ENCODE measurements at regions not wholly inside any gene's neighbourhood (a gene's known extent, or its start where the extent isn't known, plus 50 kb on each side); places are given as distances from the start of the nearest gene placed in this dataset.

GRCh38 chr2:111663471-111664274 lies 220.3 kb downstream of the ANAPC1 start:
- no peak for TF ChIP-seq CTCF (conservative IDR thresholded peaks at IDR 0.05 in 1 of 2, IDR thresholded peaks at IDR 0.05 in 1 of 2; ENCODE audit: extremely low read depth in 1 of 2, insufficient read depth in 1 of 2, low read depth in 1 of 2, low read length in 2 of 2)
- no peak for TF ChIP-seq EZH2 (IDR thresholded peaks at IDR 0.05; ENCODE audit: borderline replicate concordance, low read length)

All from mammary epithelial cell (primary cell).